ENCODE measurements at regions not wholly inside any gene's neighbourhood (a gene's known extent, or its start where the extent isn't known, plus 50 kb on each side); places are given as distances from the start of the nearest gene placed in this dataset.

- Histone ChIP-seq H2BK120ac (ENCODE audit: low read depth, low read length) (no peak overlapping the region), H2AFZ (ENCODE audit: low read length) (no peak overlapping the region), H4K91ac (ENCODE audit: low read depth, low read length, poor library complexity) (no peak overlapping the region), H3K14ac (ENCODE audit: low read length) (no peak overlapping the region), H3K36me3 (replicated peaks in 1 of 2; ENCODE audit: control insufficient read depth in 2 of 2, insufficient read depth in 2 of 2, low read length in 2 of 2) (no peaks in the 10 kb centered on the region), H3K79me1 (ENCODE audit: low read depth, low read length) (no peaks in the 10 kb centered on the region), H3K4me3 (ENCODE audit: low read length in 2 of 2) (no peak overlapping the region), H3K4me1 (ENCODE audit: control insufficient read depth in 2 of 2, insufficient read depth in 1 of 2, low read depth in 1 of 2, low read length in 2 of 2) (no peaks in the 10 kb centered on the region), H3K4ac (ENCODE audit: low read length) (no peak overlapping the region), H2BK5ac (ENCODE audit: low read length) (no peak overlapping the region), H2BK15ac (ENCODE audit: low read length) (no peak overlapping the region), H3K9me3 (replicated peaks in 1 of 2; ENCODE audit: control insufficient read depth in 2 of 2, insufficient read depth in 1 of 2, low read depth in 1 of 2, low read length in 2 of 2) (no peaks in the 10 kb centered on the region), H3K9ac (ENCODE audit: low read depth, low read length, poor library complexity) (no peak overlapping the region), H2AK5ac (ENCODE audit: low read depth, low read length) (no peak overlapping the region), H3K4me2 (ENCODE audit: insufficient read depth, low read length, poor library complexity, severe bottlenecking) (no peak overlapping the region), H3K27me3 (ENCODE audit: control insufficient read depth in 3 of 3, insufficient read depth in 3 of 3, low read depth in 1 of 3, low read length in 3 of 3) (no peaks in the 10 kb centered on the region), H4K8ac (ENCODE audit: low read depth, low read length) (no peak overlapping the region), H3K23ac (ENCODE audit: low read depth, low read length, poor library complexity) (no peak overlapping the region), H3K27ac (replicated peaks; ENCODE audit: low read length) (no peak overlapping the region), H2BK12ac (ENCODE audit: low read length) (no peak overlapping the region), H3K18ac (ENCODE audit: low read length) (no peak overlapping the region)
- no CpG with 5 or more reads among the region's 2 CpGs for WGBS, 2 donors (ENCODE audit: extremely low coverage in 2 of 2, insufficient read length in 2 of 2, insufficient replicate concordance in 1 of 2)
- DNase-seq (ENCODE audit: low spot score) = no peak
Measured at GRCh38 chr9:23117616-23118015, 671.0 kb downstream of the DMRTA1 start.

- Histone ChIP-seq H3K79me1 (ENCODE audit: low read depth, low read length) (no peaks in the 10 kb centered on the region), H3K14ac (ENCODE audit: low read length) (no peak overlapping the region), H3K27ac (replicated peaks; ENCODE audit: low read length) (no peak overlapping the region), H2AFZ (ENCODE audit: low read length) (no peak overlapping the region), H3K4me3 (ENCODE audit: low read length in 2 of 2) (no peak overlapping the region), H2AK5ac (ENCODE audit: low read depth, low read length) (no peak overlapping the region), H3K4ac (ENCODE audit: low read length) (no peak overlapping the region), H3K36me3 (replicated peaks in 1 of 2; ENCODE audit: control insufficient read depth in 2 of 2, insufficient read depth in 2 of 2, low read length in 2 of 2) (no peaks in the 10 kb centered on the region), H3K4me1 (ENCODE audit: control insufficient read depth in 2 of 2, insufficient read depth in 1 of 2, low read depth in 1 of 2, low read length in 2 of 2) (no peaks in the 10 kb centered on the region), H3K4me2 (ENCODE audit: insufficient read depth, low read length, poor library complexity, severe bottlenecking) (no peak overlapping the region), H3K27me3 (ENCODE audit: control insufficient read depth in 3 of 3, insufficient read depth in 3 of 3, low read depth in 1 of 3, low read length in 3 of 3) (no peaks in the 10 kb centered on the region), H2BK12ac (ENCODE audit: low read length) (no peak overlapping the region), H3K23ac (ENCODE audit: low read depth, low read length, poor library complexity) (no peak overlapping the region), H4K91ac (ENCODE audit: low read depth, low read length, poor library complexity) (no peak overlapping the region), H3K9ac (ENCODE audit: low read depth, low read length, poor library complexity) (no peak overlapping the region), H4K8ac (ENCODE audit: low read depth, low read length) (no peak overlapping the region), H3K9me3 (replicated peaks in 1 of 2; ENCODE audit: control insufficient read depth in 2 of 2, insufficient read depth in 1 of 2, low read depth in 1 of 2, low read length in 2 of 2) (no peaks in the 10 kb centered on the region), H2BK120ac (ENCODE audit: low read depth, low read length) (no peak overlapping the region), H3K18ac (ENCODE audit: low read length) (no peak overlapping the region), H2BK5ac (ENCODE audit: low read length) (no peak overlapping the region), H2BK15ac (ENCODE audit: low read length) (no peak overlapping the region)
- no CpG with 5 or more reads among the region's 3 CpGs for whole genome bisulfite sequencing, 2 donors (ENCODE audit: extremely low coverage in 2 of 2, insufficient read length in 2 of 2, insufficient replicate concordance in 1 of 2)
- DNase-seq (ENCODE audit: low spot score) = no peak
Measured at GRCh38 chr9:23120630-23121029, 674.0 kb downstream of the DMRTA1 start.

- Histone ChIP-seq H2BK5ac (ENCODE audit: low read length) (no peak overlapping the region), H3K9ac (ENCODE audit: low read depth, low read length, poor library complexity) (no peak overlapping the region), H3K27ac (replicated peaks; ENCODE audit: low read length) (no peak overlapping the region), H3K18ac (ENCODE audit: low read length) (no peak overlapping the region), H4K8ac (ENCODE audit: low read depth, low read length) (no peak overlapping the region), H3K4me2 (ENCODE audit: insufficient read depth, low read length, poor library complexity, severe bottlenecking) (no peak overlapping the region), H3K23ac (ENCODE audit: low read depth, low read length, poor library complexity) (no peak overlapping the region), H3K79me1 (ENCODE audit: low read depth, low read length) (no peaks in the 10 kb centered on the region), H3K9me3 (replicated peaks in 1 of 2; ENCODE audit: control insufficient read depth in 2 of 2, insufficient read depth in 1 of 2, low read depth in 1 of 2, low read length in 2 of 2) (no peaks in the 10 kb centered on the region), H3K27me3 (ENCODE audit: control insufficient read depth in 3 of 3, insufficient read depth in 3 of 3, low read depth in 1 of 3, low read length in 3 of 3) (no peaks in the 10 kb centered on the region), H2AFZ (ENCODE audit: low read length) (no peak overlapping the region), H3K36me3 (replicated peaks in 1 of 2; ENCODE audit: control insufficient read depth in 2 of 2, insufficient read depth in 2 of 2, low read length in 2 of 2) (no peaks in the 10 kb centered on the region), H3K4me3 (ENCODE audit: low read length in 2 of 2) (no peak overlapping the region), H3K14ac (ENCODE audit: low read length) (no peak overlapping the region), H3K4me1 (ENCODE audit: control insufficient read depth in 2 of 2, insufficient read depth in 1 of 2, low read depth in 1 of 2, low read length in 2 of 2) (no peaks in the 10 kb centered on the region), H2BK120ac (ENCODE audit: low read depth, low read length) (no peak overlapping the region), H2AK5ac (ENCODE audit: low read depth, low read length) (no peak overlapping the region), H3K4ac (ENCODE audit: low read length) (no peak overlapping the region), H2BK15ac (ENCODE audit: low read length) (no peak overlapping the region), H2BK12ac (ENCODE audit: low read length) (no peak overlapping the region), H4K91ac (ENCODE audit: low read depth, low read length, poor library complexity) (no peak overlapping the region)
- no CpG with 5 or more reads among the region's 5 CpGs for WGBS, 2 donors (ENCODE audit: extremely low coverage in 2 of 2, insufficient read length in 2 of 2, insufficient replicate concordance in 1 of 2)
- peak; percentile 41 for DNase-seq (ENCODE audit: low spot score)
Measured at GRCh38 chr9:23123048-23123632, 676.5 kb downstream of the DMRTA1 start.

GRCh38 chr9:23145467-23145866 lies 680.6 kb downstream of the ELAVL2 start:
- Histone ChIP-seq H3K14ac (ENCODE audit: low read length) (no peak overlapping the region), H2BK120ac (ENCODE audit: low read depth, low read length) (no peak overlapping the region), H3K27ac (replicated peaks; ENCODE audit: low read length) (no peak overlapping the region), H4K91ac (ENCODE audit: low read depth, low read length, poor library complexity) (no peak overlapping the region), H2AFZ (ENCODE audit: low read length) (no peak overlapping the region), H3K79me1 (ENCODE audit: low read depth, low read length) (no peaks in the 10 kb centered on the region), H3K23ac (ENCODE audit: low read depth, low read length, poor library complexity) (no peak overlapping the region), H3K27me3 (ENCODE audit: control insufficient read depth in 3 of 3, insufficient read depth in 3 of 3, low read depth in 1 of 3, low read length in 3 of 3) (no peaks in the 10 kb centered on the region), H3K9me3 (replicated peaks in 1 of 2; ENCODE audit: control insufficient read depth in 2 of 2, insufficient read depth in 1 of 2, low read depth in 1 of 2, low read length in 2 of 2) (peaks cover 0 to 4% of the 10 kb centered on the region in 2 donors), H3K36me3 (replicated peaks in 1 of 2; ENCODE audit: control insufficient read depth in 2 of 2, insufficient read depth in 2 of 2, low read length in 2 of 2) (no peaks in the 10 kb centered on the region), H3K4me2 (ENCODE audit: insufficient read depth, low read length, poor library complexity, severe bottlenecking) (no peak overlapping the region), H2BK12ac (ENCODE audit: low read length) (no peak overlapping the region), H3K9ac (ENCODE audit: low read depth, low read length, poor library complexity) (no peak overlapping the region), H2AK5ac (ENCODE audit: low read depth, low read length) (no peak overlapping the region), H2BK15ac (ENCODE audit: low read length) (no peak overlapping the region), H4K8ac (ENCODE audit: low read depth, low read length) (no peak overlapping the region), H2BK5ac (ENCODE audit: low read length) (no peak overlapping the region), H3K18ac (ENCODE audit: low read length) (no peak overlapping the region), H3K4me1 (ENCODE audit: control insufficient read depth in 2 of 2, insufficient read depth in 1 of 2, low read depth in 1 of 2, low read length in 2 of 2) (no peaks in the 10 kb centered on the region), H3K4ac (ENCODE audit: low read length) (no peak overlapping the region), H3K4me3 (ENCODE audit: low read length in 2 of 2) (no peak overlapping the region)
- no CpG with 5 or more reads among the region's 1 CpG for WGBS, 2 donors (ENCODE audit: extremely low coverage in 2 of 2, insufficient read length in 2 of 2, insufficient replicate concordance in 1 of 2)
- DNase-seq (ENCODE audit: low spot score) = no peak
